Endothelial cell of umbilical vein (primary cell): ENCODE measurements at regions not wholly inside any gene's neighbourhood (a gene's known extent, or its start where the extent isn't known, plus 50 kb on each side); places are given as distances from the start of the nearest gene placed in this dataset.

Experiments
- POLR2A ChIP-seq: IDR thresholded peaks from 2 replicates; pipeline ENCODE4 v1.6.1; 2012; ENCODE audit warnings: low read depth, mild to moderate bottlenecking, control low read depth, low read length
- POLR2AphosphoS5 ChIP-seq: IDR thresholded peaks from 2 replicates; pipeline ENCODE4 v1.6.1; 2012; ENCODE audit warnings: low read depth, mild to moderate bottlenecking, control low read depth, low read length, moderate library complexity; ENCODE audit not compliant: insufficient read depth
- TF ChIP-seq, protein P1 (sequence below), 2 donors: IDR thresholded peaks; 1 replicate in 1 of 2; 2 replicates in 1 of 2; pipeline ENCODE4 v1.5.1; 2011; ENCODE audit warnings: low read length in 2 of 2, mild to moderate bottlenecking in 2 of 2, moderate library complexity in 2 of 2, control low read depth in 1 of 2, inconsistent platforms in 1 of 2, low read depth in 1 of 2; ENCODE audit not compliant: insufficient read depth in 1 of 2; ENCODE audit errors: extremely low read depth in 1 of 2
- TF ChIP-seq, protein P2 (sequence below): IDR thresholded peaks from 2 replicates; pipeline ENCODE4 v1.6.1; 2011; ENCODE audit not compliant: insufficient read depth, insufficient read length

DNA sequence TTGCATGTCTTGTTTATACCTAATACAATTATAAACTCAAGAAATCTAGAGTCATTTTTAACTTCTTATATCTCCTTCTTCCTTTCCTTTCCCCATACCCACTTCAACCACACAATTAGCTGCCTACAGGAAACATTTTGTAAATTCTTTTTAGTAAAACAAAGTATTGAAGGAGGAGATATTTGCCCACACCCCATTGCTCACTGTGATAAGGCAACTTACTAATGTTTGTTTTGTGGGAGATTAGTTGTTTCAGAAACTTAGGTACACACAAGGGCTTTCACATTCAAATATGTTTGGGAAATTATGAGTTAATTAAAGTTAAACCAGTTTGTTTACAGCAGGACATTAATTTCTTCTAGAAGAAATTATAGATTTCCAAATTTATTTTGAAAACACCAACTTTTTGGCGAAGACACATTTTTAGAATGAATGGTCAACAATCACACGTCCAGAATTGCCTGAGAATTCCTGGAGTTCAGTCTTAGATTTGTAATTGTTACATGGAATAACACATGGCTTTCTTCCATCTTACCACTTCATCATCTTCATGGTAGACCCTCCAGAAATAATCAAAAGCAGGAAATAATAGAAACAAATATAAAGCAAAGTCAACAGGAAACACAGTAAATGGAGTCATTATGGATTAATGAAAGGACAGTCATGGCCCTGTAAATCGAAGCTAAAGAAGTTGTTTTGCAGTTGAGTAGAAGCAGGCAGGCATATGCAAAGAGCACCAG, 62.5 kb upstream of the RAB27B start:
- TF ChIP-seq POLR2A (no peak), POLR2AphosphoS5 (no peak)
- TF ChIP-seq, protein P1, sequence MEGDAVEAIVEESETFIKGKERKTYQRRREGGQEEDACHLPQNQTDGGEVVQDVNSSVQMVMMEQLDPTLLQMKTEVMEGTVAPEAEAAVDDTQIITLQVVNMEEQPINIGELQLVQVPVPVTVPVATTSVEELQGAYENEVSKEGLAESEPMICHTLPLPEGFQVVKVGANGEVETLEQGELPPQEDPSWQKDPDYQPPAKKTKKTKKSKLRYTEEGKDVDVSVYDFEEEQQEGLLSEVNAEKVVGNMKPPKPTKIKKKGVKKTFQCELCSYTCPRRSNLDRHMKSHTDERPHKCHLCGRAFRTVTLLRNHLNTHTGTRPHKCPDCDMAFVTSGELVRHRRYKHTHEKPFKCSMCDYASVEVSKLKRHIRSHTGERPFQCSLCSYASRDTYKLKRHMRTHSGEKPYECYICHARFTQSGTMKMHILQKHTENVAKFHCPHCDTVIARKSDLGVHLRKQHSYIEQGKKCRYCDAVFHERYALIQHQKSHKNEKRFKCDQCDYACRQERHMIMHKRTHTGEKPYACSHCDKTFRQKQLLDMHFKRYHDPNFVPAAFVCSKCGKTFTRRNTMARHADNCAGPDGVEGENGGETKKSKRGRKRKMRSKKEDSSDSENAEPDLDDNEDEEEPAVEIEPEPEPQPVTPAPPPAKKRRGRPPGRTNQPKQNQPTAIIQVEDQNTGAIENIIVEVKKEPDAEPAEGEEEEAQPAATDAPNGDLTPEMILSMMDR (IDR thresholded peaks at IDR 0.05; ENCODE audit: extremely low read depth in 1 of 2, insufficient read depth in 1 of 2, low read depth in 1 of 2, low read length in 2 of 2): no peak
- TF ChIP-seq, protein P2, sequence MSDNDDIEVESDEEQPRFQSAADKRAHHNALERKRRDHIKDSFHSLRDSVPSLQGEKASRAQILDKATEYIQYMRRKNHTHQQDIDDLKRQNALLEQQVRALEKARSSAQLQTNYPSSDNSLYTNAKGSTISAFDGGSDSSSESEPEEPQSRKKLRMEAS: no peak
